CMK (cell line): ENCODE measurements at regions not wholly inside any gene's neighbourhood (a gene's known extent, or its start where the extent isn't known, plus 50 kb on each side); places are given as distances from the start of the nearest gene placed in this dataset.
"Not testable (repeated sequence)": the region's sequence is repeated elsewhere in the genome, so short reads cannot be mapped to it uniquely, and the experiment has no call there.

Source experiments
- DNase-seq: peaks from one replicate; pipeline ENCODE4 v3.0.0-alpha.2; 2010; ENCODE audit warnings: low read depth

- no peak for DNase-seq
Observed at GRCh38 chr13:81041761-81042160, 700.8 kb upstream of the SPRY2 start.

GRCh38 chr13:81031996-81032395 is 691.1 kb upstream of the SPRY2 start:
- DNase-seq, result no peak

GRCh38 chr13:81025091-81025490 is 684.2 kb upstream of the SPRY2 start:
- DNase-seq, result no peak

- no peak for DNase-seq
Observed at GRCh38 chr13:81021284-81021840, 680.4 kb upstream of the SPRY2 start.

DNA sequence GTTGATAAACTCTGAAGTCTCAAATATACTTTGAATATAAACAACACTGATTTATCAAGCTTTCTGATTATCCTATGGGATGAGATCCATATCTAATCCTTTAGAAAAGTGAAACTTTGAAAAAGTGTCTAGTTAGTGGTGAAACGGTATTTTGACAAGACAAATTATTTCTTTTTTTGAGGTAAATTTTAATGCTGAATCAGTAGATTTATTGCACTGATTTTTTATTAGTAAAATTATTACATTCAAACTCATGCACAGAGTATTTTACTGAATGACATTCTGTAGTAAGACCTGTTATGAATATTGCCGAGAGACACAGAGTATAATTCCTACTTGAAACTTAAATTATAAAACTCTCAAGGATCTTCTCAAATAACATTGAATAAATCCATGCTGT is 679.1 kb upstream of the SPRY2 start:
- no peak for DNase-seq

- DNase-seq, result no peak
Observed at GRCh38 chr13:81018936-81019335, 678.0 kb upstream of the SPRY2 start.

GRCh38 chr13:81017513-81018152 is 676.7 kb upstream of the SPRY2 start:
- DNase-seq, result peak; percentile 9

- no peak for DNase-seq
Observed at GRCh38 chr13:81012031-81012430, 671.1 kb upstream of the SPRY2 start.

DNA sequence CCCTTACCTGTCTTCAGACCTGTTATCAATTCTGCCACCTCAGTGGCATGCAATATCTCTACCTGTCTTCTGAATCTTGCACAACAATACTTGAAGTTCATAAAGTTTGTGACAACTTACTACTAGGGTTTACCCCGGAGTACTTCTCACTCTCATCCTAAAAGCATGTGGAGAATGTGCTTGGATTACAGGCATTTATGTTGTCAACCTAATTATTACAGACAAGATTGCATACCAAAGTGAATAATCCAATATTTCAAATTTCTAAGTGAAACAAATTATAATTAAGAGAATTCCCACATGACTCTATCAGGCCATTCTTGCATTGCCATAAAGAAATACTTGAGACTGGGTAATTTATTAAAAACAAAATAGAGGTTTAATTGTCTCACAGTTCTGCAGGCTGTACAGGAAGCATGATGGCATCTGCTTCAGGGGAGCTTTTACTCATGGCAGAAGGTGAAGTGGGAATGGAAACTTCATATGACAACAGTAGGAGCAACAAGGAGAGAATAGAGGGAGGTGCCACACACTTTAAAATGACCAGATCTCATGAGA is 661.0 kb upstream of the SPRY2 start:
- no peak for DNase-seq

DNA sequence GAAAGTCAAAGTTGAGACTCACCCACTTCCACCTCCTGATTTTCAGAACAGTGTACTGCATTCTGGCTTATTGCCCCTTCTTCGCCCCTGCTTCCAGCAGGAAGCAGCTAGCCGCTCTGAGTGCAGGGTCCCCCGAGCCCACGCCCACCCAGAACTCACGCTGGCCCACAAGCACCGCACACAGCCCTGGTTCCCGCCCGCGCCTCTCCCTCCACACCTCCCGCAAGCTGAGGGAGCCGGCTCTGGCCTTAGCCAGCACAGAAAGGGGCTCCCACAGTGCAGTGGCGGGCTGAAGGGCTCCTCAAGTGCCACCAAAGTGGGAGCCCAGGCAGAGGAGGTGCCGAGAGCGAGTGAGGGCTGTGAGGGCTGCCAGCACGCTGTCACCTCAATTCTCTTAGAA is 657.7 kb upstream of the SPRY2 start:
- not testable (repeated sequence) for DNase-seq

DNA sequence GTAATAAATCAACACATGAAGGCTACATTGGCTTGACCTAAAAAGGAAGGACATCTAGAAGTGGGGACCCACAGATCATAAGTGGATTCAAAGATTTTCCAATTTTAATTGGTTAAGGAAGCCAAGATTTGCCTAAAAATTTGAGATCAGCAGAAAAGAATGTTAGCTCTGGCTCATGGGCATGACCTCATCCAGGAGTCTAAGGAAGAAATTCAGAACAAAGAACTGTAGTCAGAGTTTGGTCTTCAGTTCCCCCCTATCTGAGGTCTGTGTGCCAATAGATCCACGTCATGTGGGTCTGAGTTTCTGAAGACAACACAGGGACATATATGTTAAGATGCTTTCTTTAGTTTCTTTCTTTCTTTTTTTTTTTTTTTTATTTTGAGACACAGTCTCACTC is 648.8 kb upstream of the SPRY2 start:
- no peak for DNase-seq

- no peak for DNase-seq
Observed at GRCh38 chr13:80989241-80989640, 648.3 kb upstream of the SPRY2 start.

DNA sequence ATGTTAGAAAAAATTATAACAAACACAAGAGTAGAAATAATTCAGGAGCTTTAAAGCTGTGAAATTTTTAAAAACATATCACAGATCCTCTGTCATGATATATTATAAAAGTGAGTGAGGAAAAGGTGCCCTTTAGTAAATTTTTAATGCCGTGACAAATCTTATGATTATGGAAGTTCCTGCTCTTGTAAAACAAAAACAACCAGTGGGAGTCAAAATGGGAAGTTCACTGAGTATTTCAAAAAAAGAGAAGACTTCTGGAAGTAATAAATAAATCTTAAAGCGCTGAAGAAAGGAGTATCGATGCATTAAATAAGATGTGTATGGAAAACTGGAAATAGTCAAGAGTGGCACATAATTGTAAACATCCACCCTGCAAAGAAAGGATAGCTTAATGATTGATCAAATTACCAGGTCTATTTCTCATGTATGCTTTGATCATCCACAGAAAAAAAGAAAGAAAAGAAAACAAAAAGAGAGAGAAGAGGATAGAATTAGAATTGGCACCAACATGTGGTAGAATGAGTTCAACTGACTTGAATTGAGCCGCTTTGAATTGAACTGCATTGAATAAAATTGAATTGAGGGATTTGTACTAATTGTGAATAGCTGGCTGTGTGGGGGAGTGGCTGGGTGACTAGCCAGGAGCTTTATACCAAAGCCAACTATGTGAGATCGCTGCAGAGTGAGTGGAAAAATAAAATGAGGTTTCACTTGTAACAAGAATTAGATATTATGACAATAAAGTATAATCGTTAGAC is 647.6 kb upstream of the SPRY2 start:
- no peak for DNase-seq

DNA sequence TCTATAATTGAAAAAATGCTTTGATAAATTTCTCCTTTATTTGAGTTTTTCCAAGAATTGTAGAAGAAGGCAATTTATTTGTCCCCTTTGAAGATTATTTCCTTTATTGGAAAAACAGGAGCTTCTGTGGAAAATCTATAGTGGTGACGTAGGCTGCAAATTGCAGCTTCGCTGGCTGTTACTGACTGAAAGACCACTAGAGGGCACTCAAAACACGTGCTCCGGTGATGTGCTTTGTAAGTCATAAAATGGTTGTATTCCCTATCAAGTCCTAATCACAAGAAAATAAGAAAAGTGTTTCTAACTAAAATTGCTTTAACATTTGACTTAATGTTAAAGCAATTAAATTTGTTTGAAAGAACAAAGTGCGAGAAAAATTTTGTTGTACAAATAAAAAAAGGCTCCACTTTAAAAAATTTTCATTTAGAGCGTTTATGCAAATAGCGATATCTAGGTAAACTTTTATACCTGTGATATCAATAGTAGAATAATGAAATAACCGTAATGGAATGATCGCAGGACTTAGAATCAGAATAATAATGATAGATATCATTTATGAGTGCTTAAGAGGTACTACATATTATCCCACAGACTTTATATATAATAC is 638.2 kb upstream of the SPRY2 start:
- peak; percentile 39 for DNase-seq

DNA sequence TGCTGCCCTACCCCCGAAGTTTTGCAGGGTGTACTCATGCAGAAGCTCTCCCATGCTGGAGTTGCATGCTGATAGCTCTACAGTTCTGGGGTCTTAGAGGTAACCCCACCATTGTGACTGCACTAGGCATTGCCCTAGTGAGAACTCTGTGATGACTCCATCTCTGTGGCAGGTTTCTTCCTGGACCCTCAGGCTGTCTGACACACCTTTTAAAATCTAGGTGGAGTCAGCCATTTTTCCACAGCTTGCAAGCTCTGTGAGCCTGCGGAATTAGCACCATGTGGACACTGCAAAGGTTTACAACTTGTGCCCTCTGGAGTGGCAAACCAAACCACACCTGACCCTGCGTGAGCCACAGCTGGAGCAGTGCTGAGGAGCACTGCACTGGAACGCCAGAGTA is 636.2 kb upstream of the SPRY2 start:
- DNase-seq, result no peak

DNA sequence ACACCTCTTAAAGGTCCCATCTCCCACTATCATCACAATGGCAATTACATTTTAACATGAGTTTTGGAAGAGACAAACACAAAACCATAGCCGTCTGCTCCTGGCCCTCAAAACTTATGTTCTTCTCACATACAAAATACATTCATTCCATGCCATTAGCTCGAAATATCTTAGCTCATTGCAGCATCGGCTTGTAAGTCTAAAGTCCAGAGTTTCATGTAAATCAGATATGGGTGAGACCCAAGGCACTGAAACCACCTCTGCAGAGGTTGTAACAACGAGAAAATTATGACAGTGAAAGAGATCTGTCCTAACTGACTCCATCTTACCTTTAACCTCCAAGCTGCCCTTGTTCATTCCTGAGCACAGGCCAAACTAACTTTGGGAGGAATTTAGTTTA is 635.0 kb upstream of the SPRY2 start:
- DNase-seq, result no peak

GRCh38 chr13:80973721-80974120 is 632.8 kb upstream of the SPRY2 start:
- no peak for DNase-seq

GRCh38 chr13:80972857-80973478 is 632.0 kb upstream of the SPRY2 start:
- no peak for DNase-seq

DNA sequence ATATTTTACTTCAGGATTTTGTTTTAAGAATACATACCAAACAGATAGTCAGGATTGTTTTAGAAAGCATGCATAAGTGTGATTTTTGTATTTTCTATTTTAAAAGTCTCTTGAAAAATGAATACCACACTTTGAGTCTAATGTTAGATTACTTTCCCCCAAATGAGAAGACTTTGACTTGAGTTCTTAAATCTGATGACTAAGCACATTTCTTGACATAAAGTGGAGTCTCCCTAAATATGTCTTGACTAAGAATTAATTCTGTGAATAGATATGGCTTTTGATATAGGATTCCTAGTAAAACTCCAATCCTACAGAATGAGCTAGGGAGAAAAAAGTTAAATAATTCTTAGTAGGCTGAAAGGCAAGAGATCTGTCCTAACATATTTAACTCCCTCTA is 624.2 kb upstream of the SPRY2 start:
- DNase-seq, result no peak

- no peak for DNase-seq
Observed at GRCh38 chr13:80962855-80963254, 621.9 kb upstream of the SPRY2 start.

- DNase-seq, result no peak
Observed at GRCh38 chr13:80962173-80962572, 621.2 kb upstream of the SPRY2 start.

DNA sequence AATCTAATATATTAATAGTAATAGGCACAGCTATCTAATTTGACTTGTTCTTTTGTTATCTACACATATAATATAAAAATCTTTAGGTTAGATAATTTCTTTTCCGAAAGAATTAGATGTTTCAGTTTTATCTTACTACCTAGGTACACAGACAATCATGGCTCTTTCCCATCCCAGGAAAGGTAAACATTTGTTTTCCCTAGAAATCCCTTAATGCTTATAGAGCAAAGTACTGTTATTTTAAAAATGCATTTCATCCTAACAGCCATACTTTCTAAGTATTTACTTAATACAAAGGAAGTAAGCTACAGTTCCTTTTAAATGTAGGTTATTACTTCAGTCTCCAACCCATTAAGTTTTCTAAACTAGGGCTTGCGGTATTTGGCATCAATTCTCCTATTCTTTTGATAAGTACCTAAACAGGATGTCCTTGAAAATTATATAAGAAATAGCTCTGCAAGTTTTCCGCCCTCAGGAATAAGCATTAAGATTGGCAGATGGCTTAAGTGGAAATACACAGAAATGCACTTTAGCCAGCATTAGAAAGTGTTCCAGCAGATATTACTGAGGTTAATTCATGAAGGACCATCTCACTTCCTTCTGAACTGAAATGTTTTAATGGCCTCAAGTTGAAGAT is 616.2 kb upstream of the SPRY2 start:
- no peak for DNase-seq
